ENCODE measurements at regions not wholly inside any gene's neighbourhood (a gene's known extent, or its start where the extent isn't known, plus 50 kb on each side); places are given as distances from the start of the nearest gene placed in this dataset.
"Not testable (repeated sequence)": the region's sequence is repeated elsewhere in the genome, so short reads cannot be mapped to it uniquely, and the experiment has no call there.

DNA sequence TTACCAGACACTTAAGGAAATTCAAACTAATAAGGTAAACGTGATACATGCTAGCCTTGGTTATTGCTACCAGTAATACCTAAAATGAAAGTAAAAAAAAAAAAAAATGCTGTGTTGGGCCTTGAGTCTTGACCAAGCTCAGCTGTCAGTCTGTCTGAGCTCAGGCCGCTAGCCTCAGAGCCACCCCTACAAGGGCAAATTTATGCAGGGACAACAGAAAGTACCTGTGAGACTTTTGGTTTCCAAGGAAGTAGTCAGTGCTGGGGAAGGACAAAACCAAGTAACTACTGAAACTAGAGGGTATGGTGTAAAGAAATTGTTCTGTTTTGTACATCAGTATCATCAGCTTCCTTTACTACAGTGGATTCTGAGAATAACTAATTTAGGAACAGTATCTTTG lies 134.3 kb upstream of the SLITRK5 start:
- no peak for DNase-seq (ENCODE audit: low read depth, low spot score)
- no peak for TF ChIP-seq POLR2AphosphoS5 (IDR thresholded peaks at IDR 0.05; ENCODE audit: borderline replicate concordance, low read depth, low read length)
- TF ChIP-seq FOXP2 (optimal IDR thresholded peaks at IDR 0.05; ENCODE audit: control extremely low read depth, extremely low read length, insufficient read depth): no peak
- no peak for TF ChIP-seq EZH2 (IDR thresholded peaks at IDR 0.05)
- H3K27ac ChIP-seq: no peak overlapping the region
- H3K36me3 ChIP-seq (ENCODE audit: insufficient read depth, low read length): no peaks in the 10 kb centered on the region
- H3K9me3 ChIP-seq (ENCODE audit: low read depth, low read length): no peaks in the 10 kb centered on the region
- H3K4me3 ChIP-seq: no peak overlapping the region
- H3K9ac ChIP-seq (ENCODE audit: insufficient read length): no peak overlapping the region

DNA sequence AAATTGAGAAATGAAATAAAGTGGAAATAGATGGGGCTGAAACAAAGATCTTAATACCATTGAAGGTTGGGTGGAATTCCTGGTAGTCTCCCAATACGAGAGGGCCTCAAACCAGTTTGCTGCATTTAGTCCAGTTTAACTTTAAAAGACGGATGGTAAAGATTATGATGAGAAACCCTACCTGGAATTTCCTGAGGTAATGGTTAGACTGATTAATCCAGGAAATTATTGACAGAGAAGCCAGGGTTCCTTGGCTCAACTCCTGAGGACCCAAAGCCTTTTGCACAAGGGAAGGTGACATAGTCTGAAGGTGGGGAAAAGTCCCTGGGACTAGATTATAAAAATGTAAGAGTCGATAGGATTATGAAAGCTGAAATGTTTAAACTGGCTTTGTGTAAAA lies 133.2 kb upstream of the SLITRK5 start:
- no peak for DNase-seq (ENCODE audit: low read depth, low spot score)
- Histone ChIP-seq H3K27ac (no peak overlapping the region), H3K9me3 (ENCODE audit: low read depth, low read length) (no peaks in the 10 kb centered on the region), H3K9ac (ENCODE audit: insufficient read length) (no peak overlapping the region), H3K4me3 (no peak overlapping the region), H3K36me3 (ENCODE audit: insufficient read depth, low read length) (no peaks in the 10 kb centered on the region)
- no peak for TF ChIP-seq POLR2AphosphoS5 (IDR thresholded peaks at IDR 0.05; ENCODE audit: borderline replicate concordance, low read depth, low read length)
- no peak for TF ChIP-seq FOXP2 (optimal IDR thresholded peaks at IDR 0.05; ENCODE audit: control extremely low read depth, extremely low read length, insufficient read depth)
- TF ChIP-seq EZH2 (IDR thresholded peaks at IDR 0.05): no peak

DNA sequence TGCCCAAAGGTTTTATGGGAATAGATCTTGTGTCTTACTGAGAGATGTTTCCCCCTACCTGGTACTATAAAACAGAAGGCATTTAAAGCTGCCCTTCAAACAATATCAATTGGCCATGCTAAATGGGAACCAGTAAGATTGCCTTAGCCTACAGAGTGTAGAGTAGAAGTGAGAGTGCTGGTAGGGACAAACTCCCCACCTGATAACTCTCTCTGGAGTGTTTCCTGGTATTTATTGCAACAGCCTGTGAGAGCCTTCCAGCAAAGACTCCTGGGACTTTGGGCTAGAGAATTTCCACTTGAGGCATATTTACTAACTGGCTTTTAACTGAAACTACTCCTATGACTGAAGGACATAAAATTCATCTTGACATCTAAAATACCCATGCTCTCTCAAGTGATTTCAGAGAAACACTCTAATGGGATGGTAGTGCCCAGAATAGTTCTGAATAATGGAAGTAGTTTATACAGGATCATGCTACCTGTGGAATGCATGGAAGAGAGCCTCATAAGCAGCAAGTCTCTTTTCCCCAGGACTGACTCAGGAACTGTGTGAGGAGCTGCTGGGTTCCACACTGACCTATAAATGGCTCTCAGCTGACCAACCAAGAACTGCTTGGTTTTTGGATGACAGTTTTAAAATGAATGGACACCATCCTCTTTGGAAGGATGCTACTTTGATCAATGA lies 132.7 kb upstream of the SLITRK5 start:
- H3K9ac ChIP-seq (ENCODE audit: insufficient read length): no peak overlapping the region
- no peaks in the 10 kb centered on the region for H3K36me3 ChIP-seq (ENCODE audit: insufficient read depth, low read length)
- H3K27ac ChIP-seq: no peak overlapping the region
- TF ChIP-seq POLR2AphosphoS5 (IDR thresholded peaks at IDR 0.05; ENCODE audit: borderline replicate concordance, low read depth, low read length) (no peak), EZH2 (IDR thresholded peaks at IDR 0.05) (no peak), FOXP2 (optimal IDR thresholded peaks at IDR 0.05; ENCODE audit: control extremely low read depth, extremely low read length, insufficient read depth) (no peak)
- DNase-seq (ENCODE audit: low read depth, low spot score): no peak
- no peaks in the 10 kb centered on the region for H3K9me3 ChIP-seq (ENCODE audit: low read depth, low read length)
- H3K4me3 ChIP-seq: no peak overlapping the region

DNA sequence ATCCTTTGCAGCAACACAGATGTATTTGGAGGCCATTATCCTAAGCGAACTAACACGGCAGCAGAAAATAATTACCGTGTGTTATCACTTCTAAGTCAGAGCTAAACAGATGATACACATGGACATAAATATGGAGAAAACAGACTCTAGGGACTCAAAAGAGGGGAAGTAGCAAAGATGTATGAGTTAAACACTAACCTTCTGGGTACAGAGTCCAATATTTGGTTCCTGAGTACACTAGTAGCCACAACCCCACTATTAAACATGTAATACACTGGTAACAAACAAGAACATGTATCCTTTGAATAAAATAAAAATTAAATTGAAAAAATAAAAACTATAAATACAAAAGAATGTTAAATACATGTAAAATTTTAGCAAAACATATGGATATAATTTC lies 118.0 kb upstream of the SLITRK5 start:
- DNase-seq (ENCODE audit: low read depth, low spot score): no peak
- Histone ChIP-seq H3K9ac (ENCODE audit: insufficient read length) (no peak overlapping the region), H3K36me3 (ENCODE audit: insufficient read depth, low read length) (no peaks in the 10 kb centered on the region), H3K9me3 (ENCODE audit: low read depth, low read length) (no peaks in the 10 kb centered on the region), H3K4me3 (no peak overlapping the region), H3K27ac (no peak overlapping the region)
- TF ChIP-seq EZH2 (IDR thresholded peaks at IDR 0.05): no peak
- no peak for TF ChIP-seq POLR2AphosphoS5 (IDR thresholded peaks at IDR 0.05; ENCODE audit: borderline replicate concordance, low read depth, low read length)
- TF ChIP-seq FOXP2 (optimal IDR thresholded peaks at IDR 0.05; ENCODE audit: control extremely low read depth, extremely low read length, insufficient read depth): no peak

DNA sequence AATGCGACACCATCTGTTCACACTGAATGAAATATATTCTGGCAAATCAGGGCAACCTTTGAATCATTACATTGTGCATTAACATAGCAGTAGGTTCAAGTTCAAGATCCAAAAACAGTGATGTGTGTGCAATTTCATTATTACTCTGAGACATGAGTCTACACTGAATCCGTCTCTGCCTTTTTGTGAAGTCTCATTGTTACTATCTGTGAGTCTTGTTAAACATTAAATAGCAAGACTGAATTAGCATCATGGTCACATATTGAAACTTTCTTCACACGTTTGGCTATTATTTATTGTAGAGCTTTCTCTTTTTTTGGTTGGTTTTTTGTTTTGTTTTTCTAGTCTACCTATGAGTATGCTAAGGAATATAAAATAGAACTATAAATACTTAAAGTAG lies 117.1 kb upstream of the SLITRK5 start:
- TF ChIP-seq FOXP2 (optimal IDR thresholded peaks at IDR 0.05; ENCODE audit: control extremely low read depth, extremely low read length, insufficient read depth) (no peak), EZH2 (IDR thresholded peaks at IDR 0.05) (no peak), POLR2AphosphoS5 (IDR thresholded peaks at IDR 0.05; ENCODE audit: borderline replicate concordance, low read depth, low read length) (no peak)
- DNase-seq (ENCODE audit: low read depth, low spot score): no peak
- no peak overlapping the region for H3K27ac ChIP-seq
- no peaks in the 10 kb centered on the region for H3K36me3 ChIP-seq (ENCODE audit: insufficient read depth, low read length)
- H3K4me3 ChIP-seq: no peak overlapping the region
- H3K9ac ChIP-seq (ENCODE audit: insufficient read length): no peak overlapping the region
- H3K9me3 ChIP-seq (ENCODE audit: low read depth, low read length): no peaks in the 10 kb centered on the region

DNA sequence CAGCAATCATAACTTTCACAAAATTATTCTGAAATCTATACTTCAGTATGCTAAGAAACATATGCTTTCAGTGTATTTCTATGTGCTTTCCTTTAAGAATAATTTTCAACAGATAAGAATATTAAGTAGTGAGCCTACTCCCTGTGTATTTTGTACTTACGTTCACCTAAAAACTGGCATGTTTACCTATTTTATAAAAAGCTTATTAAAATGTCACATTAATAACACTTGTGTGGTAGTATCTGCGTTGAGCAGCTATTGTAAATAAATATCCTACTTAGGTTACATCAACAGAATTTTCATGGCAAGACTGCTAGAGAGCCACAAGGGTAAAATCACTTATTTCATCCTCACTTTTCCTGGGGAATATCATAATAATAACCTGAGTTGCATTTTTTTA lies 113.4 kb upstream of the SLITRK5 start:
- Histone ChIP-seq H3K27ac (no peak overlapping the region), H3K4me3 (no peak overlapping the region), H3K36me3 (ENCODE audit: insufficient read depth, low read length) (no peaks in the 10 kb centered on the region), H3K9me3 (ENCODE audit: low read depth, low read length) (no peaks in the 10 kb centered on the region), H3K9ac (ENCODE audit: insufficient read length) (no peak overlapping the region)
- no peak for DNase-seq (ENCODE audit: low read depth, low spot score)
- TF ChIP-seq POLR2AphosphoS5 (IDR thresholded peaks at IDR 0.05; ENCODE audit: borderline replicate concordance, low read depth, low read length) (no peak), FOXP2 (optimal IDR thresholded peaks at IDR 0.05; ENCODE audit: control extremely low read depth, extremely low read length, insufficient read depth) (no peak), EZH2 (IDR thresholded peaks at IDR 0.05) (no peak)

DNA sequence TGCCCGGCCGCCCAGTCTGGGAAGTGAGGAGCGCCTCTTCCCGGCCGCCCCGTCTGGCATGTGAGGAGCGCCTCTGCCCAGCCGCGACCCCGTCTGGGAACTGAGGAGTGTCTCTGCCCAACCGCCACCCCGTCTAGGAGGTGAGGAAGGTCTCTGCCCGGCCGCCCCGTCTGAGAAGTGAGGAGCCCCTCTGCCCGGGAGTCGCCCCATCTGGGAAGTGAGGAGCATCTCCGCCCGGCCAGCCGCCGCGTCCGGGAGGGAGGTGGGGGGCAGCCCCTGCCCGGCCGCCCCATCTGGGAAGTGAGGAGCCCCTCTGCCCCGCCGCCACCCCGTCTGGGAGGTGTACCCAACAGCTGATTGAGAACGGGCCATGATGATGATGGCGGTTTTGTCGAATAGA lies 109.6 kb upstream of the SLITRK5 start:
- DNase-seq (ENCODE audit: low read depth, low spot score); H3K4me3 ChIP-seq; H3K9ac ChIP-seq (ENCODE audit: insufficient read length); H3K36me3 ChIP-seq (ENCODE audit: insufficient read depth, low read length); H3K27ac ChIP-seq; H3K9me3 ChIP-seq (ENCODE audit: low read depth, low read length): not testable (repeated sequence)

DNA sequence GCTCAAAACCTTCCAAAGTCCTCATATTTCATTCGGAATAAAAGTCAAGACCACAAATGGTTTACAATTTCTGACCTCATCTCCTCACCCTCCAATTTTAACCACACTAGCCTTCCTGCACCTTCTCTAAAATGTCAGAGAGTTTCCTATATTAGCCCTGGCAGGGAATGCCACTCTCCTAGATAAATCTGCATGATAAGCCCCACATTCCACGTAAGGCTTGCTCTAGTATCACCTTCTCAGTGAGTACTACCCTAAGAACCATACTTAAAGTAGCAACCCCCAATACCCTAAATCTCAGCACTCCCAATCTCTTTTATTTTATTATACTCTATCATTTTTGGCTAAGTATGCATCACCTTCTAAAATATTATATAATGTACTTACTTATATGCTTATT lies 100.5 kb upstream of the SLITRK5 start:
- Histone ChIP-seq H3K4me3 (no peak overlapping the region), H3K9me3 (ENCODE audit: low read depth, low read length) (no peaks in the 10 kb centered on the region), H3K9ac (ENCODE audit: insufficient read length) (no peak overlapping the region), H3K27ac (no peak overlapping the region), H3K36me3 (ENCODE audit: insufficient read depth, low read length) (no peaks in the 10 kb centered on the region)
- no peak for DNase-seq (ENCODE audit: low read depth, low spot score)
- no peak for TF ChIP-seq EZH2 (IDR thresholded peaks at IDR 0.05)
- TF ChIP-seq FOXP2 (optimal IDR thresholded peaks at IDR 0.05; ENCODE audit: control extremely low read depth, extremely low read length, insufficient read depth): no peak
- TF ChIP-seq POLR2AphosphoS5 (IDR thresholded peaks at IDR 0.05; ENCODE audit: borderline replicate concordance, low read depth, low read length): no peak

DNA sequence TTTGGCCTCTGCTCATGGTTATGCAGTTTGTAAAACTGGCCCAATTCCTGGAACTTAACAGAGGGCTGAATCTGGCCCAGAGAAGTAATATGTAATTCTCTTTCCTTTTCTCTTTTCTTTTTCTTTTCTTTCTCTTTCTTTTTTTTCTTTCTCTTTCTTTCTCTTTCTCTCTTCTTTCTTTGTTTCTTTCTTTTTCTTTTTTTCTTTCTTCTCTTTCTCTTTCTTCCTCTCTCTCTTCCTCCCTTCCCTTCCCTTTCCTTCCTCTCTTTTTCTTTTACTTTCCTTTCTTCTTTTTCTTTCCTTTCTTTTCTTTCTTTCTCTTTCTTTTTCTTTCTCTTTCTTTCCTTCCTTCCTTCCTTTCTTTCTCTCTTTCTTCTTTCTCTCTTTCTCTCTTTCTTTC lies 88.8 kb upstream of the SLITRK5 start:
- no peak for DNase-seq (ENCODE audit: low read depth, low spot score)
- Histone ChIP-seq H3K4me3 (no peak overlapping the region), H3K36me3 (ENCODE audit: insufficient read depth, low read length) (no peaks in the 10 kb centered on the region), H3K27ac (no peak overlapping the region), H3K9ac (ENCODE audit: insufficient read length) (no peak overlapping the region), H3K9me3 (ENCODE audit: low read depth, low read length) (no peaks in the 10 kb centered on the region)
- no peak for TF ChIP-seq POLR2AphosphoS5 (IDR thresholded peaks at IDR 0.05; ENCODE audit: borderline replicate concordance, low read depth, low read length)
- no peak for TF ChIP-seq FOXP2 (optimal IDR thresholded peaks at IDR 0.05; ENCODE audit: control extremely low read depth, extremely low read length, insufficient read depth)
- TF ChIP-seq EZH2 (IDR thresholded peaks at IDR 0.05): no peak

Measured in SK-N-MC (cell line).